Kidney epithelial cell (primary cell): ENCODE measurements at regions not wholly inside any gene's neighbourhood (a gene's known extent, or its start where the extent isn't known, plus 50 kb on each side); places are given as distances from the start of the nearest gene placed in this dataset.

Experiments used
- DNase-seq: peaks from one replicate; pipeline ENCODE4 v3.0.0-alpha.2; 2010; ENCODE audit warnings: low read depth
- H3K27me3 ChIP-seq: 2 replicates; pipeline ENCODE4 v1.6.0; 2011; ENCODE audit warnings: low read length; ENCODE audit not compliant: control insufficient read depth, insufficient read depth
- H3K36me3 ChIP-seq: 2 replicates; pipeline ENCODE4 v1.5.1; 2011; ENCODE audit warnings: low read length; ENCODE audit not compliant: control insufficient read depth, insufficient read depth
- H3K4me3 ChIP-seq: 2 replicates; pipeline ENCODE4 v1.5.1; 2011; ENCODE audit warnings: low read depth, mild to moderate bottlenecking, control low read depth, low read length
- TF ChIP-seq, protein P1 (sequence below): IDR thresholded peaks from 2 replicates; pipeline ENCODE4 v1.5.1; 2011; ENCODE audit warnings: mild to moderate bottlenecking, moderate library complexity, low read length, control low read depth, inconsistent platforms; ENCODE audit not compliant: insufficient read depth, poor library complexity, severe bottlenecking

DNA sequence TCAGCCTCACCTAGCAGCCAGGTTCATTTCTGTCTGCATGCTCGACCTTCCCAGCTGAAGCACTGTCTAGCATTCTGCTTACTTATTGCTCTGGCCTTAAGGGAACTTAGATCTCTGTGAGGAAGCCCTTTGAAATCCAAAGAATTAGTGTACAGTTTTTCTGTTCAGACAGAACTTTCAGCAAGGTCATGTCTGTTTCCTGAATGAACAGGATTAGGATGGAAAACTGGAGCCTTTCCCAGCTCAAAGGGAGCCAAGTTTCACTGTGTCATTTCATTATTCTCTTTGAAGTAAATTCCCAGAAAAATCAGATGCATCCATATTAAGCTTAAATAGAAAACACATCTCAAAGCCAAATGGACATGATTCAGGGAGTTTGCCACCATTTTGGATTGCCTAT is 457.3 kb upstream of the KCNMB2 start:
- TF ChIP-seq, protein P1, sequence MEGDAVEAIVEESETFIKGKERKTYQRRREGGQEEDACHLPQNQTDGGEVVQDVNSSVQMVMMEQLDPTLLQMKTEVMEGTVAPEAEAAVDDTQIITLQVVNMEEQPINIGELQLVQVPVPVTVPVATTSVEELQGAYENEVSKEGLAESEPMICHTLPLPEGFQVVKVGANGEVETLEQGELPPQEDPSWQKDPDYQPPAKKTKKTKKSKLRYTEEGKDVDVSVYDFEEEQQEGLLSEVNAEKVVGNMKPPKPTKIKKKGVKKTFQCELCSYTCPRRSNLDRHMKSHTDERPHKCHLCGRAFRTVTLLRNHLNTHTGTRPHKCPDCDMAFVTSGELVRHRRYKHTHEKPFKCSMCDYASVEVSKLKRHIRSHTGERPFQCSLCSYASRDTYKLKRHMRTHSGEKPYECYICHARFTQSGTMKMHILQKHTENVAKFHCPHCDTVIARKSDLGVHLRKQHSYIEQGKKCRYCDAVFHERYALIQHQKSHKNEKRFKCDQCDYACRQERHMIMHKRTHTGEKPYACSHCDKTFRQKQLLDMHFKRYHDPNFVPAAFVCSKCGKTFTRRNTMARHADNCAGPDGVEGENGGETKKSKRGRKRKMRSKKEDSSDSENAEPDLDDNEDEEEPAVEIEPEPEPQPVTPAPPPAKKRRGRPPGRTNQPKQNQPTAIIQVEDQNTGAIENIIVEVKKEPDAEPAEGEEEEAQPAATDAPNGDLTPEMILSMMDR = no peak
- Histone ChIP-seq H3K27me3 (no peaks in the 10 kb centered on the region), H3K36me3 (no peaks in the 10 kb centered on the region), H3K4me3 (no peak overlapping the region)
- DNase-seq = no peak

DNA sequence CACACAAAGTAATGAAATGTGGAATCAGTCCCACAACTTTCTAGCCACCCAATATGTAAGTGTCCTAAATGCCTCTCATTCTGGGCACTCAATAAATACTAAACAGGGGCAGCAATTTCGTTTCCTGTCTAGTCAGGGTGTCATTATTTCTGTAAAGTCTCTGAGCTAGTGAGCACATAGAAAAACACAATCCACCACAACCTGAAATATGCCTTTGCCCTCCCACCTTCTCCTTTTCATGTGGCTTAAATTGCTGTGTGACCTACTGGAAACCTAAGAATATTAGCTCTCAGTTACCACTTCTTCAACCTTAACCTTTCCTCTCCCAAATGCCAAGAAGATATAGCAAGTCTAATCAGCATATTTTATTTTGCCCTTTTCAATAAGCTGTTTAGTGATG is 456.3 kb upstream of the KCNMB2 start:
- H3K4me3 ChIP-seq = no peak overlapping the region
- DNase-seq = no peak
- TF ChIP-seq, protein P1 = no peak
- H3K36me3 ChIP-seq = no peaks in the 10 kb centered on the region
- no peaks in the 10 kb centered on the region for H3K27me3 ChIP-seq

DNA sequence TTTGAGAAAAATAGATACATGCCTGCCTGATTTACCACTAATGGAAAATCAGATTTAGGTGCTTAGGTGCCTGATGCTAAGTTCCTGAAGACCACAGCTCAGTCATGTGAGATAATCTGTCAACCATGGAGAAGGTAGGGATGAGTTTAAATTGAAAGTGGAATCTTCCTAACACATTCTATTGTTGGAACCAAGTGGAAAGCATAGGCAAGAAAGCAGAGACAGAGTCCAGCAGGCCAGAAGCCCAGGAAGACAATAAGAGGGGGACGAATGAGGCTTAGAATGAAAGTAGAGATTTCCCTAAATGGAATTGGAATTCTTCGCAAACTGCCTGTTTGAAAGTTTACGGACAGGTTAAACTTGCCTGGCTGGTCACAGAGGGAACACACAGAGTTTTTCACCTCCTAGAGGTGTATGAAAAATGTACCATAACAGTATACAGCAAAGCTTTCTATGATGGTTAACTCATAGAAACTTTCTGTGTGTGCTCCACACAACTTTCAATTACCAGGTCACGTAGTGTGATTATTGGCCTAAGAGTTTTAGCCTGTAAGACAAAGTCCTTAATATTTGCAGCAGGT is 453.8 kb upstream of the KCNMB2 start:
- no peak for DNase-seq
- Histone ChIP-seq H3K27me3 (no peaks in the 10 kb centered on the region), H3K36me3 (no peaks in the 10 kb centered on the region), H3K4me3 (no peak overlapping the region)
- TF ChIP-seq, protein P1 = no peak

DNA sequence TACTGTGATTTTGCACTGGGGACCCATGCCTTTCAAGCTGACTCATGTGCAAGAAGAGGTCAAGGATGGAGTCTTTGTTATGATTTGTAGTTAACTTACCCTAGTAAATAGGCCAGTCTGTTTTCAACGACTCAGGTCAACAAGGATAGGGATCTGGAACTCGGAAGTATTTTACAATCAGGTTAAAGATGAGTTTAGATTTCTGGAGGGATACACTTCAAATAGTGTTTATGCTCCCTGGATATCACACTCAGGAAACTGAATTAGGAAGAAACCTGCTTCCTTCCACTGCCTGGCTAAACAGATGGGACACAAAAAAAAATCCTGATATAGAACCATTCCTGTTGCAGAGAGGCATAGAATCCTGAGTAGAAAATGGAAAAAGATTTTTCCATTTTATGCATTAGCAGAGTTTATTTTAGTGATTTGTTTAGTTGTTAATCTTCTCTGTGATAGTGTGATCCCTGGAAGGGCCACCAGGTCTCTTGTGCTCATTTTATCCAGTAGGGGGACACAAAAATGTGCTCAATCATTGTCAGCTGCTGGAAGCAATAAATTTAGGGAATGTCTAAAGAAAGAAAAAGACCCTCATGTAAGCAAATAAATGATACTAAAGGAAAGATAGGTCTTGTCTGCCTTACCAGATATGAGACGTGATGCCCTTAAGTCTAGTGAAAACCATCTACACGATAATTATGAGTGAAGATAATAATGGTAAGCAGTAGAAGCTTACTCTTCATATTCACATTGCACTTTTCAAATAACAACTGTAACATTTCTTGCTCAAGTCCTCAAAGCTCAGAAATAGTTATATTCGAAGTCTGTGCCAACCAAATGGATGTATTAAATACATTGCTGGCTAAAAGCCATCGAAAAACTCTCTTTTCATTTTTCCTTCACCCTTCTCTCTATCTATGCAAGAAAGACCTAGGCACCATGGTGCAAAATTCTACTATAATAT is 452.1 kb upstream of the KCNMB2 start:
- TF ChIP-seq, protein P1 = peak; percentile 53
- Histone ChIP-seq H3K4me3 (no peak overlapping the region), H3K36me3 (no peaks in the 10 kb centered on the region), H3K27me3 (no peaks in the 10 kb centered on the region)
- DNase-seq = no peak

DNA sequence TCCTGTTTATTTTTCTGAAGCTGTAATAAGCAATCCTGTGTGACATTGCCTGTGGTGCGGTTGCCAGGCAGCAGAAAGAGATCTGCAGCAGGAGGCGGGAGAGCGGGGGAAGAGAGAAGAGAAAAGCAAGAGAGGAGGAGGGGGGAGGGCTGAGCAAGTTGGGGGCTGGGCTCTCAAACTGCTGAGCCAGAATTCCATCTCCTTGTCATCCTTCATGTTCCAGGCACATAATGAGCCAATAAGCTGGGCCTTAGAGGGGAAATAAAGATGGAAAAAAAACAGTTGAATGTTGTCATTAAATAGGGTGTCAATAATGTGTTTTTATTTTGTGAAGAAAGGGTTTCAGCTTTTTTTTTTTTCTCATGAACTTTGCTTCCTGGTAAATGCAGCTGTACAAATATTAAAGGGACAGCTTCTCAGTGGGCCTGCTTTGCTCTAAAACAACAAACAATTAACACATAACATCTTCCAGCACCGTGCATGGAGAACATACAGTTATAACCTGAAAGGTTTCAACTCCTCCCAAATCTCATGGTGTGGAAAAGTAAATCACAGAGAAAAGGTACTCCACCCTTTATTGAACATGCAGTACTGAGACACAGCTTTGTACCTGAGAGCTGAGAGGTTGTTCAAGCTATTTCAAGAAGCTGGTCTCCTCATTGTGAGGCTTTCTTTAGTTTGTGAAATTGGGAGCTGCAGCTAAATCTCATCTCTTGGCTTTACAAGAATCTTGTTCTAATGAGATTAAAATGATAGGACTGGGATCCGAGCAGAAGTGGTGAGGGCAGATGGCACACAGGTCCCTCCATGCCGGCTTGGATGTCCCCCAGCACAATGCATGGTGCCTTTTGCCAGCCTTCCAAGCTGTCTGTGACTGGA is 451.1 kb upstream of the KCNMB2 start:
- Histone ChIP-seq H3K27me3 (no peaks in the 10 kb centered on the region), H3K4me3 (no peak overlapping the region), H3K36me3 (no peaks in the 10 kb centered on the region)
- peak; percentile 57 for DNase-seq
- TF ChIP-seq, protein P1 = no peak
